MM.1S (cell line): ENCODE measurements at regions not wholly inside any gene's neighbourhood (a gene's known extent, or its start where the extent isn't known, plus 50 kb on each side); places are given as distances from the start of the nearest gene placed in this dataset.

ENCODE experiments used
- DNase-seq: peaks from one replicate; pipeline ENCODE4 v3.0.0-alpha.2; 2015
- H2AFZ ChIP-seq: fragments of 300-600 bp; sonication (generic); 2 replicates; pipeline ENCODE4 v1.6.0; 2016; ENCODE audit warnings: antibody characterized with exemption, low read length
- H3F3A ChIP-seq: fragments of 300-600 bp; sonication (generic); 2 replicates; pipeline ENCODE4 v1.6.1; 2016; ENCODE audit warnings: mild to moderate bottlenecking, antibody characterized with exemption, low read length, moderate library complexity, mixed read lengths; ENCODE audit not compliant: insufficient read depth
- H3K27ac ChIP-seq: fragments of 300-600 bp; sonication (generic); 2 replicates; pipeline ENCODE4 v1.5.1; 2016; ENCODE audit warnings: mild to moderate bottlenecking, low read length
- H3K27me3 ChIP-seq: fragments of 300-600 bp; sonication (generic); replicated peaks from 2 replicates; pipeline ENCODE4 v1.6.0; 2016; ENCODE audit warnings: low read length; ENCODE audit not compliant: insufficient read depth
- H3K36me3 ChIP-seq: fragments of 300-600 bp; sonication (generic); replicated peaks from 2 replicates; pipeline ENCODE4 v1.6.1; 2016; ENCODE audit warnings: mild to moderate bottlenecking, low read length, mixed read lengths; ENCODE audit not compliant: insufficient read depth
- H3K4me1 ChIP-seq: fragments of 300-600 bp; sonication (generic); 2 replicates; pipeline ENCODE4 v1.6.1; 2016; ENCODE audit warnings: low read length, mixed read lengths
- H3K4me2 ChIP-seq: fragments of 300-600 bp; sonication (generic); 2 replicates; pipeline ENCODE4 v1.6.0; 2016; ENCODE audit warnings: low read depth, low read length
- H3K4me3 ChIP-seq: fragments of 300-600 bp; sonication (generic); 2 replicates; pipeline ENCODE4 v1.5.1; 2016; ENCODE audit warnings: low read length, mixed read lengths
- H3K79me2 ChIP-seq: fragments of 300-600 bp; sonication (generic); 2 replicates; pipeline ENCODE4 v1.6.1; 2016; ENCODE audit warnings: mixed run types, low read length, mixed read lengths
- H3K9ac ChIP-seq: fragments of 300-600 bp; sonication (generic); 2 replicates; pipeline ENCODE4 v1.6.1; 2016; ENCODE audit warnings: low read length, mixed read lengths
- H3K9me2 ChIP-seq: fragments of 300-600 bp; sonication (generic); replicated peaks from 2 replicates; pipeline ENCODE4 v1.6.1; 2016; ENCODE audit warnings: mild to moderate bottlenecking, low read length, mixed read lengths; ENCODE audit not compliant: insufficient read depth
- H3K9me3 ChIP-seq: fragments of 300-600 bp; sonication (generic); replicated peaks from 2 replicates; pipeline ENCODE4 v1.6.1; 2016; ENCODE audit warnings: mild to moderate bottlenecking, low read length, mixed read lengths; ENCODE audit not compliant: insufficient read depth
- H4K20me1 ChIP-seq: fragments of 300-600 bp; sonication (generic); 2 replicates; pipeline ENCODE4 v1.6.1; 2016; ENCODE audit warnings: mild to moderate bottlenecking, low read length, moderate library complexity, mixed read lengths; ENCODE audit not compliant: insufficient read depth
- CTCF ChIP-seq: fragments of 300-600 bp; sonication (generic); IDR thresholded peaks from 2 replicates; pipeline ENCODE4 v1.5.1; 2016; ENCODE audit warnings: antibody characterized with exemption, low read length, mixed read lengths
- EZH2 ChIP-seq: fragments of 300-600 bp; sonication (generic); optimal IDR thresholded peaks from 2 replicates; pipeline ENCODE3; 2017; ENCODE audit warnings: low read depth, mild to moderate bottlenecking, antibody characterized with exemption, low read length, mixed read lengths
- EZH2phosphoT487 ChIP-seq: fragments of 300-600 bp; sonication (generic); IDR thresholded peaks from 2 replicates; pipeline ENCODE4 v1.6.1; 2018; ENCODE audit warnings: antibody characterized with exemption, low read length

GRCh38 chr3:139122221-139122581 lies 77.5 kb upstream of the PRR23C start:
- TF ChIP-seq CTCF = no peak
- no peak for TF ChIP-seq EZH2
- no peak for TF ChIP-seq EZH2phosphoT487
- no peak overlapping the region for H3K4me3 ChIP-seq
- no peak overlapping the region for H3K9ac ChIP-seq
- no peaks in the 10 kb centered on the region for H3K9me3 ChIP-seq
- no peaks in the 10 kb centered on the region for H3F3A ChIP-seq
- no peak overlapping the region for H3K27ac ChIP-seq
- H3K4me1 ChIP-seq = no peaks in the 10 kb centered on the region
- DNase-seq = no peak
- no peaks in the 10 kb centered on the region for H3K36me3 ChIP-seq
- H4K20me1 ChIP-seq = no peaks in the 10 kb centered on the region
- H2AFZ ChIP-seq = no peak overlapping the region
- H3K4me2 ChIP-seq = no peak overlapping the region
- H3K9me2 ChIP-seq = no peaks in the 10 kb centered on the region
- no peaks in the 10 kb centered on the region for H3K27me3 ChIP-seq
- H3K79me2 ChIP-seq = no peaks in the 10 kb centered on the region

GRCh38 chr3:139122612-139123011 lies 77.9 kb upstream of the PRR23C start:
- Histone ChIP-seq H4K20me1 (no peaks in the 10 kb centered on the region), H2AFZ (no peak overlapping the region), H3K4me3 (no peak overlapping the region), H3K9me3 (no peaks in the 10 kb centered on the region), H3K27me3 (no peaks in the 10 kb centered on the region), H3F3A (no peaks in the 10 kb centered on the region), H3K27ac (no peak overlapping the region), H3K4me2 (no peak overlapping the region), H3K79me2 (no peaks in the 10 kb centered on the region), H3K9ac (no peak overlapping the region), H3K4me1 (no peaks in the 10 kb centered on the region), H3K9me2 (no peaks in the 10 kb centered on the region), H3K36me3 (no peaks in the 10 kb centered on the region)
- DNase-seq = no peak
- no peak for TF ChIP-seq CTCF
- no peak for TF ChIP-seq EZH2phosphoT487
- no peak for TF ChIP-seq EZH2

DNA sequence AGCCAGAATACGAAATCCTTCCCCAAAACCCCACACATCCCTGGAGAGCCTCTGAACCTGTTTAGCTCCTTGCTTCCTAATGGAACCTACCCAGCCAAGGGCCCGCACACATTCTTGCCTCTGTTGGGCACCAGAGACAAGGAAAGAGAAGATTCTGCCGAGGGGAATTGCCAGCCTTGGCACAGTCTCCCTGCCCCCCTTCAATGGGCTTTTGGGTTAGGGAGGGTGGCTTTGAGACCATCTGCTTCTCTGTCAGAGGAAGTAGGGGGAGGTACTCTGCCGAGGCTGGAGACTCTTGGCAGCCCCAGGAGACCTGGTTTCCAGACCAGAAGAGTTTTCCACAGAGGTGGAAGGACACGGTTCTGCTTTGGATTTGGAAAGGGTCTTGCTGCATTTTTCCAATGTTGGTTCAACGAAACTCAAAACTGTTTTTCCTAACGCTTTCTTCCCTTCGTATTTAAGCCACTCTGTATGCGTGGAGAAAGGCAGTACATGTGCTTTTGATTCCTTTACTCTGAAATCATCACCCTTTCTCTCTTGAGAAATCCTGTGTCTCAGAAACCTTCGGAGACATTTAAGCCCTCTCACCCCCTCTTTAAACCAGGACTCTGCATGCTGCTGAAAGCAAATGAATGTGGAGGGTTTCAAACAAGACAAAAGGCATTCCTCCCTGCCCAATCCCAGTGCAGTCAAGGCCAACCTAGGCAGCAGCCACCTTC lies 78.8 kb upstream of the PRR23C start:
- Histone ChIP-seq H3K9ac (no peak overlapping the region), H3K4me1 (no peaks in the 10 kb centered on the region), H3K9me3 (no peaks in the 10 kb centered on the region), H3K4me2 (no peak overlapping the region), H3K27me3 (no peaks in the 10 kb centered on the region), H3K4me3 (no peak overlapping the region), H2AFZ (no peak overlapping the region), H3K79me2 (no peaks in the 10 kb centered on the region), H3F3A (no peaks in the 10 kb centered on the region), H4K20me1 (no peaks in the 10 kb centered on the region), H3K9me2 (no peaks in the 10 kb centered on the region), H3K36me3 (no peaks in the 10 kb centered on the region), H3K27ac (no peak overlapping the region)
- TF ChIP-seq EZH2phosphoT487 (no peak), CTCF (no peak), EZH2 (no peak)
- DNase-seq = no peak
